ENCODE measurements at regions not wholly inside any gene's neighbourhood (a gene's known extent, or its start where the extent isn't known, plus 50 kb on each side); places are given as distances from the start of the nearest gene placed in this dataset.
"Not testable (repeated sequence)": the region's sequence is repeated elsewhere in the genome, so short reads cannot be mapped to it uniquely, and the experiment has no call there.

DNA sequence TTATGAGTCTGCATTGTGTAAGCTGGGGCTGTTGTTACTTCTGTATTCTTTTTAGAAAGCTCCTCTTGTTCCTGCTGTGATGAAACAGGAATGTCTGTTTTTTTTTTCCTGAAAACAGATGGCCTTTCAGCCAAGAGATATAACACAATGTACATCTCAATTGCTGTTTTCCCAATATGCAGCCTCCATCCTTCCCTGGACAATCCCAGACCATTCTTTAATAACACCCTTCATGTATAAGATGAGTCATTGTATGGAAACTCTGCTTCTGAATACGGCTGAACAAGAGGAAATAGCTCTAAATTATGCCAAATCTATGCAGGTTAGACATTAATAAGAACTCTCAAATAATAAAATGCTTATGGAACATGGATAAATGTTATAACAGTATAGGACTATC, 60.2 kb upstream of the LRRC4C start:
- DNase-seq (ENCODE audit: low spot score): no peak

DNA sequence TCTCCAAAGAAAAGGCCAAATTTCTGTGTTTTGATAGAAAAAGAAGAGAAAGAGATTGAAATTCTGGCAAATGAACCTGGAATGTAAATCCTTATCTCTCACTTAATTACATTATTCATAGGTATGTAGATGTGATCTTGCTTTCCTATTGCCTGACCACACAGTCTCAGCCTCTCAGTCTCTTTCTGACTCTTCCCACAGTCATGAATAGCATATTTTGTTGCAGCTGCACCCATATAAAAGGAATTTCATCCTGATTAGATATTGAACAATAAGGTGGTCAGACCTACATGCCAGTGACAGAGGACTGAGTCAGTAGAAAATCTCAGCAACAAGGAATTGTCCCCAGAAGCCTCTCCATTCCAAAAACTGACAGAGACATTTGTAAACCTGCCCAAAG, 62.9 kb upstream of the LRRC4C start:
- DNase-seq (ENCODE audit: low spot score): no peak

DNA sequence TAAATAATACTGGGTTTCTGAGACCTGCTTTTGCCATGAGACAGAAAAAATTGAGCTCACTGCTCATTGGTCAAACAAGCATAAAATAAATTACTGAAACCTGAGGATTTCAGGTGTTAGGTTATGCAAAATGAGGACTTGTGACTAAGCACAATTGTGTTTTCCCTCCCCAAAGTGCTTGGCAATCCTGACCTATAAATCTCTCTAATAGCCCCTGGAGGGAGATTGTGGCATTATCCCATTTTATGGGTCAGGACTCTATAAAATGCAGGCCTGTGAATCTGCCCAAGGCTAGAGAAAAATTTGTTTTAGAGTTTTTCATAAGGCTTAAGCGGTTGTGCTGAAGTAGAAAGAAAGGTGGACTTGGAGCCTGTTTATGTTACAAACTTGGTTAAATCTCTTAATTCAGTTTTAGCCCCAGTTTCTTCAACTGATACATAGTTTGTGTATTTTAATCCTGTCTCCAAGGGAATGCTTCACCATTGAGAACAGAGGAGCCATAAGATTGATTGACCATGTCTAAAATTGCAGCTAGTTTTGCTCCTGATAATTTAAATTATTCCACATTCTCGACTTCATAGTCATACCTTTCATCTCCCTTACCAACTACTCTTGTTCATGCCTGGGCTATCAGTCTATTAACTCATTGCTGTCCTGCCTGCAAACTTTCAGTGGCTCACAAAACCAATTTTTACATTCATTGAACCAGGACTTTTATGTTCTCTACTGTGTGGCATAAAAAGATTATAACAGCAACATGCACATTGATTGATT, 63.6 kb upstream of the LRRC4C start:
- no peak for DNase-seq (ENCODE audit: low spot score)

DNA sequence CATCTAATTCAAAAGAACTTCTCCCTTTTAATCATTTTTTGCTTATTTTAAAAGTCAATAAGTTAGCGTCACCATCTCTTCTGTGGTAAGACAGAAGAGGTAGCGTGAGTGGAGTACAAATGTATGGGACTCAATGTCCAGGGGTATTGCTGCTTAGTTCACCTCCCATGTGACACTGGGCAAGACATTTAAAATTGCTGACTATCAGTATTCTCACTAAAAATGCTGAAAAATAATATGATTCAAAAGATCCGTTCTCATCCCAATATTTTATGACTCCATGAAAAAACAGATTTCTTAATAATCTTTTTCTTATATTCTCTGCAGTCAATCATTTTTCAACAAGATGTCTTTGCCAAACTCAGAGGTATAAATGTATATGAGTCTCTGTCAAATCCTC, 68.1 kb upstream of the LRRC4C start:
- DNase-seq (ENCODE audit: low spot score): no peak

DNA sequence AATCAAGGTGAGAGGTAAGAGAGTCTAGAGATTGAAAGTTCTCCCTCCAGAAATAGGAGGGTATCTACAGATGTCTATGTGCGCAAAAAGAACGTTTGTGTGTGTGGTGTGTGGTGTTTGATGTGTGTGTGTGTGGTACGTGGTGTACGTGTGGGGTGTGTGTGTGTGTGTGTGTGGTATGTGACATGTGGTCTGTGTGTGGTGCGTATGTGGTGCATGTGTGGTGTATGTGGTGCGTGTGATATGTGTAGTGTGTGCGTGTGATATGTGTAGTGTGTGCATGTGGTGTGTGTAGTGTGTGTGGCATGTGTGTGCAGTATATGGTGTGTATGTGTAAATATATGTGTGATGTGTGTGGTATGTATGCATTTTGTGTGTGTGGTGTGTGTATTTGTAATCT, 73.0 kb upstream of the LRRC4C start:
- DNase-seq (ENCODE audit: low spot score): no peak

DNA sequence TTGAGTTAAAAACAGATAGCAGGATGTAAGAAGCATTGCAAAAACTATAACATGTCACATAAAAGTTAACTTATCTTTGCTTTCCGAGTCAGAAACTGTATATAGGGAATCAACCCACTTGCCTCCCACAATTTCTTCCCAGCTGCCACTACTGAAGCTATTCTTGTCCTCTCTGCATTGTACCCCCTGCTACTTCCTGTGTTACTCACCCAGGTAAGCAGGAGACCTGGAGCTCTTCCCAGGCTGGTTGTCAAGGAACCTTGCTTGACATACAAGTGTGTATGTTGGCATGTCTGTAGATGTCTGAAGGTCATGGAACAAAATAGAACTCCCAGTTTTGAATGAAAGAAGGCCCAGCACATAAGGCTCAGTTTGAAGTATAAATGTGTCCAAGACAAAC, 74.3 kb upstream of the LRRC4C start:
- DNase-seq (ENCODE audit: low spot score): no peak

DNA sequence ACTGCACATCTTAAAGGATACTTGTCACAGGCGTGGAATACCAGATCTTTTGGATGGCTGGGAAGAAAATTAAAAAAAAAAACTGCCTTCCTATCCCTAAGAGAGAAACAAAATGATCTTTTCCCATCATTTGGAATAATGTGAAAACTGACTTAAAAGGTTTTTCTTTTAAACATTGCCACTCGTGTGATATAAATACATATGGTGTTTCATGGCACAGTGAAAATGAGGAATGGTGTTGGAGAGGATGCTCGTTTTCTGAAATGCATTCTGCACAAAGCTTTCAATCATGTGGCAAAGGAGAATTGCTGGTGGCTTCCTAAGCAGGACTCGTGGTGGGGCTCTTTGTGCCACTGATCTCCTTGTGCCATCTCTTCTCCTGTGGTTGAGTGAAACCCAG, 74.9 kb upstream of the LRRC4C start:
- no peak for DNase-seq (ENCODE audit: low spot score)

DNA sequence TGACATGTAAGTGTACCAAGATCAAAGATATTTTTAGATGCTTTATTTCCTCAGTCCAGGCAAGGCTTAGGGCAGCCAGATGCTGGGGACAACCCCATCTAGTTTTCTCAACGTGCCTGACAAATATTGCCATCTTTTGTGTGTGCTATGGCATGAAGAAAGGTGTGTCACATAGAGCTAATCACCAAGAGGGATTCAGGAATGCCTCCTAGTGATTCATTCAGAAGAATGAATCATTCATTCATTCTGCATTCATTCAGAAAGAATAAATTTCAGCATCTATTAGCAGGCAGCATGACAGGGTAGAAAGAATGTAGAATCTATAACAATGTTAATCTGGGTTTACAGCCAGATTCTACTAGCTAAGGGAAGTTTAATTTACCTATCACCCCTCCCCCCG, 75.4 kb upstream of the LRRC4C start:
- DNase-seq (ENCODE audit: low spot score): no peak

DNA sequence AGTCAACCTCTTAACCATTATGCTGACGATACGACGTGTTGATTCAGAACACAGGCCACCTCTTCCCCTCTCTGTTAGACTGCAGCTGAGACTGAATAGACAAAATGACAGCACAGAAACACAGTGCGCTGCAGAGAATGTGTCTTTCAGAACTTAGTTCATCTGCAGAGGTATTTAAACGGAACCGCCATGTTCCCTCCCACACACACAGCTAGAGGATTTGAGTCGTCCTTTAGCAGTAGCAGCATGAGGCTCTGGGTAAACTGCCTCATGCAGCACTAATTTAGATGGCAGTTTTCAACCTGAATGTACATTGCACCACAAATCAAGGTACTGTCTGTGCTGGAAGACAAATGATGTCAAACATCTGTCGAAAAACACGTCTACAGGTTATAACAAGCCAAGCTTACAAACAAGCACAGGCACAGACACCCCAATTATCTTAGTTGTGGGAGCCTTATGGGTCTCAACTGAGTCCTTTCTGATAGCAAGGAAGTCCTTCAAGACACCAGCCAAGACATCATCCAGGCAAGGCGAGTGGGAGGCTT, 76.6 kb upstream of the LRRC4C start:
- DNase-seq (ENCODE audit: low spot score): no peak

DNA sequence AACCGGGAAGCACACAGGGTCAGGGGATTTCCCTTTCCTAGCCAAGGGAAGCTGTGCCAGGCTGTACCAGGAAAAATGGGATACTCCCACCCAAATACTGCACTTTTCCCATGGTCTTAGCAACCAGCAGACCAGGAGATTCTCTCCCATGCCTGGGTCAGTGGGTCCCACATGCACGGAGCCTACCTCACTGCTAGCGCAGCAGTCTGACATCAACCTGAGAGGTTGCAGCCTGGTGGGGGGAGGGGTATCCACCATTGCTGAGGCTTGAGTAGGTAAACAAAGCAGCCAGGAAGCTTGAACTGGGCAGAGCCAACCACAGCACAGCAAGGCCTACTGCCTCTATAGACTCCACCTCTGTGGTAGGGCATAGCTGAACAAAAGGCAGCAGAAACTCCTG, 85.5 kb upstream of the LRRC4C start:
- not testable (repeated sequence) for DNase-seq (ENCODE audit: low spot score)

DNA sequence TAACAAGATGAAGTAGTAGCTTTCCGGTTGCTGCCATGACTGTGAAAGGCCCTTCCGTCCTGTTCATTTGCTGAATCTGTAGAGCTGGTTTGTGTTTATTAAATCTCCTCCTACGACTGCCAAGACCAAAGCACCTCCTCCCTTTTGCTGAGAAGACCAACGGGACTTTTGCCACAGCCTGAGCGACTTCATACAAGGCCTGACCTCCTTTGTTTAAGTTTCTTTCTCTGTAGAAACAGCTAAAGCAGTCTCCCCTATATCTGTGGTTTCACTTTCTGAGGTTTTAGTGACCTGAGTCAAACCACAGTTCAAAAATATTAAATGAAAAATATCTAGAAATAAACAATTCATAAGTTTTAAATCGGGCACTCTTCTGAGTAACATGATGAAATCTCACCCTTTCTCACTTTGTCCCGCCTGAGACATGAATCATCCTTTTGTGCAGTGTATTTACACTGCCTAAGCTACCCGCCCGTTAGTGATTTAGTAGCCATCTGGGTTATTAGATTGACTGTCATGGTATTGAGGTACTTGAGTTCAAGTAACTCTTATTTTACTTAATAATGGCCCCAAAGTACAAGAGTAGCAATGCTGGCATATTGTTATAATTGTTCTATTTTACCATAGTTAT, 119.1 kb upstream of the LRRC4C start:
- DNase-seq (ENCODE audit: low spot score): no peak

DNA sequence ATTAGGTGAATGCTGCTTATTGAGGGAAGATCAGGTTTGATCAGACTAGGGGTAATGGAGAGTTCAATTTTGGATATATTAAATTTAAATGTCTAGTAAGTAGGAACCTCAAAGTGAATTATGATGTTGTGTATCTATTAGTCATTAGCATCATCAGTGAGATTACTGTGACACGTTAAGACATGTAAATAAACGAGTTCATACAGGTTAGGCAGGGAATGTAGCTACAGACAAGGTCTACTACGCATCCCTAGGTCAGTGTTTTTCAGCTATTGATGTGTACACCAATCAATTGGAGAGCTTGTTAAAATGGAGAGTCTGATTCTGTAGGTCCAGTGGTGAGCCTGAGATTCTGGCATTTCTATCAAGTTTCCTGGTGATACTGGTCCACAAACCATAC, 120.1 kb upstream of the LRRC4C start:
- DNase-seq (ENCODE audit: low spot score): no peak

DNA sequence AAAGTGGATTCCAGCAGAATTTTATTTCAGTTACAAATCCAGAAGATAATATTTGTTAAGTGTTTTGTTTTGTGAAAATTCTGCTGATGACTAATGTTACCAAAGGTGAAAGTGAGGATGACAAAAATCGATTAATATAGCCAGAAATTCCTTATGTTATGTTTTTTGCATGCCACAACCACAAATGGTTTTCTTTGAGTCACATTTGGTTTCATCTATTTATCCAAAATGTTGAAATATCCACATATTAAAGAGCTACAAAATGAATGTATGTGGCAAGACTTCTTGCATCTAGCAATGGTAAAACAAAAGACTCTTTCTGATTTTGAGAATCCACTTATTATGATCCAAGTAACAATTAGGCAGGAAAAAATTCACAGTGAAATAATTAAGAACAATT, 150.1 kb upstream of the LRRC4C start:
- DNase-seq (ENCODE audit: low spot score): no peak

DNA sequence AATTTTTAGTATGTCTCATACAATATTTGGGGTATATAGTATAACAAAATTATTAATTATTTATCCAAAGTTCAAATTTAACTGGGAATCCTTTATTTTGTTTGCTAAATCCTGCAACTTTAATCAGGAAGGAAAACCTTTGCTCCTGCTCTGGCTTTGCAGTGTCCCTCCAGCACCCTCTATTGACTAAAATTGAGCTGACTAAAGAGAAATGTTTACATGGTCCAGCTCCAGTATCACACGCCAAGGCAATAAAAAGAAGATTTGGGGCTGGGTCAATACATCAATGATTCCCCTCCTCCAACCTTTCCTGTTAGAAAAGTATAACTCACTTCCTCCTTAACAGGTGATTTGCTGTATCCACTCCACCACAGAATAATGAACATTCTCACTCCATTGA, 153.0 kb upstream of the LRRC4C start:
- no peak for DNase-seq (ENCODE audit: low spot score)

DNA sequence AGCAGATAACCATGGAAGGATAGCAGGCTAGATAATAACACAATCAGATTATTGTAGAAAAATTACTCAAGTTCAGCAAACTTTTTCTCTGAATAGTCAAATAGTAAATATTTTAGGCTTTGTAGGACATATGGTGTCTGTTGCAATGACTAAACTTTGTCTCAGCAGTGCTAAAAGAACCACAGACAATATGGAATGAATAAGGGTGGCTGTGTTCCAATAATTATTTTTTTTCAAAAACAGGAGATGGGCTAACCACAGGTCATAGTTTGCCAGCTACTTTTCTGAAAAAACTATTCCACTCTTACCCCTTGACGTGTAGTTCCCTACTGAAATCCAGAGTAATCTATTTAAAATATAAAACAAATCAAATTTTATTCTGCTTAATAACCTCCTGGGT, 153.9 kb upstream of the LRRC4C start:
- no peak for DNase-seq (ENCODE audit: low spot score)

DNA sequence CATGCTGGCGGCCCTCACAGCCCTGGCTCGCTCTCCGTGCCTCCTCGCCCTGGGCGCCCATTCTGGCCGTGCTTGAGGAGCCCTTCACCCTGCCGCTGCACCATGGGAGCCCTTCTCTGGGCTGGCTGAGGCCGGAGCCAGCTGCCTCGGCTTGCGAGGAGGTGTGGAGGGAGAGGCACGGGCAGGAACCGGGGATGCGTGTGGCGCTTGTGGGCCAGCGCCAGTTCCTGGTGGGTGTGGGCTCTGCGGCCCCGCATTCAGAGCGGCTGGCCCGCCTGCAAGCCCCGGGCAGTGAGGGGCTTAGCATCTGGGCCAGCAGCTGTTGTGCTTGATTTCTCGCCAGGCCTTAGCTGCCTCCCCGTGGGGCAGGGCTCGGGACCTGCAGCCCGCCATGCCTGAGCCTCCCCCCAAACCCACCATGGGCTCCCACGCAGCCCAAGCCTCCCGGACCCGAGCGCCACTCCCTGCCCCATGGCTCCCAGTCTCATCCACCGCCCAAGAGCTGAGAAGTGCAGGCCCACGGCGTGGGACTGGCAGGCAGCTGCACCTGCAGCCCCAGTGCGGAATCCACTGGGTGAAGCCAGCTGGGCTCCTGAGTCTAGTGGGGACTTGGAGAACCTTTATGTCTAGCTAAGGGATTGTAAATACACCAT, 163.4 kb upstream of the LRRC4C start:
- no peak for DNase-seq (ENCODE audit: low spot score)

DNA sequence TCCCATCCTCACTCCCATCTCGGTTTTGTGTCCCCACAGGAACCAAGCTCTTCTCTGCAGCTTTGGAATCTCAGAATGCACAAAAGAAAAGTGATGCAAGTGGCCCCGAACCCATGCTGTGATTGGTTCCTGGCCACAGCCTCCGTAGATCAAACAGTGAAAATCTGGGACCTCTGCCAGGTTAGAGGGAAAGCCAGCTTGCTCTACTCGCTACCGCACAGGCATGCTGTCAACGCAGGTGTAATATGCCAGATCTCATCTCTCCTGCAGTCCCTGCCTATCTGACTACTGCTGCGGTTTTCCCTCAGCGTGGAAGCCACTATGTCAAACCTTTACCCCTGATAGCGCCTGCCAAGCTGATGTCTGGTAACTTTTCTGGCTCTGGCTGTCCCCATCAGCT, 200.5 kb upstream of the LRRC4C start:
- DNase-seq (ENCODE audit: low spot score): no peak

DNA sequence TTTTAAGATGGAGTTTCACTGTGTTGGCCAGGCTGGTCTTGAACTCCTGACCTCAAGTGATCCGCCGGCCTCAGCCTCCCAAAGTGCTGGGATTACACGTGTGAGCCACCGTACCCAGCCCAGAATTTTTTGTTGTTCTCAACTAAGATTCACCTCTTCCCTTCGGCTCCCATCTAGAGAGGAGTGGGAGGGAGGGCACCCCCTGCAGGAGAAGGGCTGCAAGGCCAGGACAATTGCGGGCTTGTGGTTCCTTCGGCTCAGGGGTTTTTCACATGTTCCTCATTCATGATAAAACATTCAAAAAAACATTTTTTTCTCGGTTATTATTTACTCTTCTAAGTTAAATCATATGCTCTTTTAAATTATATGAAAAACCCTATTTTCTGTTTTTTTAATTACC, 201.1 kb upstream of the LRRC4C start:
- no peak for DNase-seq (ENCODE audit: low spot score)

DNA sequence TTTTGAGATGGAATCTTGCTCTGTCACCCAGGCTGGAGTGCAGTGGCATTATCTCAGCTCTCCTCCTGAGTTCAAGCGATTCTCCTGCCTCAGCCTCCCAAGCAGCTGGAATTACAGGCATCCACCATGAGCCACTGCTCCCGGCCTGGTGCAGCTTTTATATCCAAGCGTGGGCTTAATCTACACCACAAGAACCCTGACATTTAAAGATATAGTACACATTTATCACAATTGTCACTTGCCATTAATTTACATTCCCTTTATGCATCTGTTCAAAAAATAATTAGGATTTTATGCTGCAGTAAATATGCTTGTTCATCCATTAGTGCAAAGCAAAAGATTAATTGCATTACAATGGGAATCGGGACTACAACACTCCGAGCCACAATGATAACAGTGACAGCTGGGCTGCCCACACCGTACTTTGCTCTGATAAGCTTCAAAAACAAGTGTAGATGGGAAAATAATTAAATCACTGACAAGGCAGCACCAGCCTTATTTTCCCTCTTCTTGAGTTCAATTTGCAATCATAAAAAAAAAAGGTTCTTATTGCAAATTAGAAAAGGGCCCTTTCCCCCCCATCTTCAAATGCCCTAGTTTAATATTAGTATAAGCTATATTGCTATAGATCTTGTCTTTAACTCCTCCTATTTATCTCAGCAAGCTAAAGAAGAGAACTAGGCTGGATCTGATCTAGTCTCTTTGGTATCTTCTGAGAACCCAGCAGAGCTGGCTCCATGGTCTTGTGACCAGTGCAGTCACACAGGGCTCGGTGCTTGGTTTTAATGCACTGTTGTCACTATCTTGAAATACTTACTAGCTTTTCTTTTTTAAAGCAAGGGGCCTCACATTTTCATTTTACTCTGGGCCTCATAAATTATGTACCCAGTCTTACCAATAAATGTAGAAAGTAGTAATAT, 206.2 kb upstream of the LRRC4C start:
- DNase-seq (ENCODE audit: low spot score): no peak

DNA sequence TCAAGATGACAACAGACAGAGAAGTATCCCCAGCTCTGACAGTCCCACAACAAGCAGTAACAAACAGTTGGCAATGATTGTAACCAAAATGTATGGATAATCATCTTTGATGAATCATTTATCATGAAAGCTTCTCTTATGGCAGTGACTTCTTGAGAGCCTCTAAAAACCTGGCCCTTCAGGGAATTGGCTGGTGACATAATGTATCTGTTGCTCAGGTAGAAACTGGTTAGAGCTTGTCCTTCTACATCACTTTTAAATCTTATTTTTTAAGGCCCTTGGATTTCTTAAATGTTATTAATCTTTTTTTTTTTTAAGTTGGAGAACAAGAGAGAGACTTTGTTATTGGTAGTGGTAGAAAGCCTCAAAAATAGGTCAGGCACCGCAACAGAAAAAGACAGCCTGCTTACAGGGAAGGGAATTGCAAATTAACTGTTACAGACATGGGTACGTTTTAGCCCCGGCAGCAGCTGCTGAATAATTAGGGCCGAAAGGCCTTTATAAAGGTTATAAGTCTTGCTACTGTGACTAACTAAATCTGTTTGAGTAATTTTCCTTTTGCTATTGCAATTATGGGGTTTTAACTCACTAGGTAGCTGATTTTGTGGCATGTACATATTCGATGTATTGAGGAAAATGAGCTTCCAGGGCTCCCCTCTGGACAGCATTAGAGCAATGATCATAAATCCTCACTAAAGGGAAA, 207.7 kb upstream of the LRRC4C start:
- no peak for DNase-seq (ENCODE audit: low spot score)

DNA sequence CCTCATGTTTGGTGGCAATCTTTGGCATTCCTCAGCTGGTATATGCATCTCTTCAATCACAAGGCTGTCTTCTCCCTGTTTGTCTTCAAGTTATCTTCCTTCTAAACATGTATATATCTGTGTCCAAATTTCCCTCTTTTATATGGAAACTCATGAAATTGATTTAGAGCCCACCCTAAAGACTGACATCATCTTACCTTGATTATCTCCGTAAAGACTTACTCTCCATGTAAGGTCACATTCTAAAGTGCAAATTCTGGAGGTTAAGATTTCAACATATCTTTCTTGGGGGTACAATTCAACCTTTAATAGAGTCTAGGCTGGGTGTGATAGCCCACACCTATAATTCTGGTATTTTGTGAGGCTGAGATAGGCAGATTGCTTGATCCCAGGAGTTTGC, 215.8 kb upstream of the LRRC4C start:
- DNase-seq (ENCODE audit: low spot score): no peak

DNA sequence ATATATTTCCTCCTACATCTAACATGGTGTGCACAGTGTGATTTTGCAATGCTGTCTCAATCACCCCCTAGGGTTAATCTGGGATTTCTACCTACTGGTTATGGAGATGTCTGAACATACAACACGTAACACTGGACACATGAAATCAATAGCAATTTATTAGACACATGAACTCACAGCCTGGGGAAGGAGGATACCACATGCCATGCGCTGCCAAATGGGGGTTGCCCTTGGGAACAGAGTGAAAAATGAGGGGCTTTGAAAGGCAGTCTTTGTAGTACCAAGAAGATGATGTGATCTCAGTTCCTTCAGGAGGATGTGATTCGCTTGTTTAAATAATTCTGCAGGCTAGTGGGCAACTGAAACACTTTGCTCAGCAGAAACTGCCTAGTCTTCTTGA, 253.6 kb upstream of the LRRC4C start:
- DNase-seq (ENCODE audit: low spot score): no peak
